Embryonic facial prominence (tissue), 1 donor: ENCODE measurements at regions not wholly inside any gene's neighbourhood (a gene's known extent, or its start where the extent isn't known, plus 50 kb on each side); places are given as distances from the start of the nearest gene placed in this dataset.

Source experiments
- DNase-seq: peaks from one replicate; pipeline ENCODE4 v3.0.0-alpha.2; 2016; ENCODE audit errors: extremely low spot score

DNA sequence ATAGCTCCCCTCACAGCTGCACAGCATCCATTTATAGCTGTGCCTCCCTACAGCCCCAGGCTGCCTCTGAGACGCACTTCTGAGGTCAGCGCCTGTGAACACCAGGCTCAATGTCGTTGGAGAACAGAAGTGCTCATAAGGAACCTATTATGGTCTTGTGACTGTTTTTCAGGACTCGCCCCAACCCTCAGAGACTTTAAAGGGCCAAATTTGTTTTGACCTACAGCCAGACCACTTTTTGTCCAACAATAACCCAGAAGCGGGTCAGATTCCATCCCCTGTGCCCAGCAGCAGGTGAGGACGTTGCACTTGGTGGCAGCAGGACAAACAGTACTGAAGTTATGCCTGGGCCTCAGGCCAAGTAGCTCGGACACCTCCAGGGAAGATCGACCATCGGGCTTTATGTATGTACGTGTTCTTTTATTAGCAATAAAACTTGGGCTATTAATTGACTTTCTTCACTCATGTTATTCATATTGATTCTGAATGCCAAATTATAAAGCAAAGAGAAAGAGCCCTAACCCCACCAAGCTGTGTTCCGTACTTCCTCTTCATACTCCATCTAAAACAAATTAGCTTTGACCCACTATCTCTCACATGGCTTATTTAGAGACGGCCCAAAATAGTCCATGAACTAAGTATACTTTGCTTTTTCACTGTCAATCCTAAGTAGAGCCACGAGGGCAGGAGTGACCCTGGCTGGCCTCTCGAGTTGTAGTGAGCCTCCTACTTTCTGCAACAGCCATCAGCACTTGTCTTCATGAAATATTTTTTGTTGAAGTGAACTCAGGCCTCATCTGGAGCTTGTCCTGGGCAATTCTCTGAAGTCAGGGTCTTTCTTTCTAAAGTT is 92.3 kb upstream of the PAX6 start:
- DNase-seq: no peak

- DNase-seq: no peak
These were observed 91.6 kb upstream of the PAX6 start for GRCh38 chr11:31902706-31903105.

GRCh38 chr11:31895926-31896325 is 84.8 kb upstream of the PAX6 start:
- no peak for DNase-seq

DNA sequence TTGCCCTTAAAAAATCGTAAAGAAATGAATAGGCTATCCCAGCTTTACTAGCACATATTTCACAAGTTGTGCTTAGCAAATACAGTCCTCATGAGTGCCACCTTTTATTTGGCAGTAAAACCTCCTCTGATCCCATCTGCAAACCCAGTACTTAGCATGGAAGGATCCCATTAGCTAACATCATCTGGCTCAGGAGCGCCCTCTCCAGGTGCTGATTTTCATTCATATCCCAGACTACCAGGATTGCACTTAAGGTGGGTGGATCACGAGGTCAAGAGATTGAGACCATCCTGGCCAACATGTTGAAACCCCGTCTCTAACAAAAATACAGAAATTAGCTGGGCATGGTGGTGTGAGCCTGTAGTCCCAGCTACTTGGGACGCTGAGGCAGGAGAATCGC is 76.1 kb upstream of the PAX6 start:
- DNase-seq: no peak

DNA sequence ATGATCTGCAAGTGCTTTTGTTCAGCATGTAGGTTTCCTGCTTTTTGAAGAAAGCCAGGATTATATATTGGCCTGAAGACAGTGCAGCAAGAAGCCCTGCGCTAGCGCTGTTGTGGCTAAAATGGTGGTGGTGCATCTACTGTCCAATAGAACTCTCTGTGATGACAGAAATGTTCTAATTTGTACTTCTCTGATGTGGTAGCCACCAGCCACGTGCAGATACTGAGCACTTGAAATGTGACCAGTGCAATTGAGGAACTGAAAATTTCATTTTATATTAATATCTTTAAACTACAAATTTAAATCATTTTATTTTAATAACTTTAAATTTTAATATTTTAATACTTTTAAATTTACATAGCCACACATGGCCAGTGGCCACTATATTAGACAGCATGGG is 73.0 kb upstream of the PAX6 start:
- DNase-seq: no peak

- DNase-seq: no peak
These were observed 72.3 kb upstream of the PAX6 start for GRCh38 chr11:31883435-31883834.

GRCh38 chr11:31882951-31883392 is 71.8 kb upstream of the PAX6 start:
- no peak for DNase-seq

GRCh38 chr11:31881825-31882224 is 70.7 kb upstream of the PAX6 start:
- DNase-seq: no peak

DNA sequence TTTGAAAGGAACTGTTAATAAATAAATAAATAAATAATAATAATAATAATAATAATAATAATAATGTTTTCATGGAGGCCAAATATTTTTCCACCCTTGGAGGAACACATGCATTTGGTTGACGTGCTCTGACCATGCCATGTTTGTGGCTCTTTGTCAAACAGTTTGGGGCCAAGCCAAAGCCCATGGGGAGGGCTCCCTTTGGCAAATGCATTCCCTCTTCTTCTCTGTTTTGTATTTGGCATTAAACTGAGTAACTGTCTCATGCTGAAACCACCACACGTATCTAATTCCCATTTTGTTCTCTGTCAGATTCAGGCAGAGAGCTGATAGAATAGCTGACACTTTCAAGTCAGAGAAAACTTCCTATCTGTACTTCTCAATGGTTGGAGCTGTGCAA is 68.6 kb upstream of the PAX6 start:
- DNase-seq: no peak

GRCh38 chr11:31877863-31878262 is 66.7 kb upstream of the PAX6 start:
- DNase-seq: no peak

GRCh38 chr11:31877083-31877482 is 66.0 kb upstream of the PAX6 start:
- DNase-seq: no peak

- DNase-seq: no peak
These were observed 64.9 kb upstream of the PAX6 start for GRCh38 chr11:31875866-31876560.

GRCh38 chr11:31874631-31875191 is 63.6 kb upstream of the PAX6 start:
- DNase-seq: no peak

DNA sequence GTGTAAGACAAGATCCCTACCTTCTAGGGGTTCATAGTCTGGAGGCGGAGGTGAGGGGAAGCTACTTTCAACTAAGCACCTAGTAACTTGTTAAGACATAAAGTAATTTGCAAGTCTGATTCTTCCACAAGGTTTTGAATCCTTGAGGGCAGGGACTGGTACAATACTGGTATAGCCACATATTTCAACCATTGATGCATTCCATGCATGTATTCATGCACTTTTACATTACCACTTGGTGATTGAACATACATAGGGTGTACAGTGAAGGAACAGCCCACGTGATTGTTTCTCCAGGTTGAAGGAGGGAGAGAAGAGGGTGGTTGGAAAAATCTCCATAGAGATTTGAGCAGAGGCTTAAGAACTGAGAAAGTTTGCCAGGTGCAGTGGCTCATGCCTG is 62.0 kb upstream of the PAX6 start:
- no peak for DNase-seq

DNA sequence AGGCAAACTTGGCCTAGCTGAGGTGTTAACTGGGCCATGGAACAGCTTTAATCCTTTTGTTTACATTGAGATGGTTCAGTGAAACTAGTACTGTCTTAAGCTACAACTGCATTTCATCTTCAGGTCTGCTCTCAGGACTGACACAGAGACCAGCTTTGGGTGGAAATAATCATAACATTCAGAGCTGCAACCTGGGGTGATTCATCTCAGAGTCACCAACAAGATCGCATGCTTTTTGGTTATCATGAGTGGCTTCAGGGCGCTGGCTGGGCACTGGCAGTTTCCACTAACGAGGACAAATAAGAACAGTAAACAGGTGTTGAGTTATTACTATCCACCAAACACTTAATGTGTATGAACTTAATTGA is 60.9 kb upstream of the PAX6 start:
- no peak for DNase-seq

DNA sequence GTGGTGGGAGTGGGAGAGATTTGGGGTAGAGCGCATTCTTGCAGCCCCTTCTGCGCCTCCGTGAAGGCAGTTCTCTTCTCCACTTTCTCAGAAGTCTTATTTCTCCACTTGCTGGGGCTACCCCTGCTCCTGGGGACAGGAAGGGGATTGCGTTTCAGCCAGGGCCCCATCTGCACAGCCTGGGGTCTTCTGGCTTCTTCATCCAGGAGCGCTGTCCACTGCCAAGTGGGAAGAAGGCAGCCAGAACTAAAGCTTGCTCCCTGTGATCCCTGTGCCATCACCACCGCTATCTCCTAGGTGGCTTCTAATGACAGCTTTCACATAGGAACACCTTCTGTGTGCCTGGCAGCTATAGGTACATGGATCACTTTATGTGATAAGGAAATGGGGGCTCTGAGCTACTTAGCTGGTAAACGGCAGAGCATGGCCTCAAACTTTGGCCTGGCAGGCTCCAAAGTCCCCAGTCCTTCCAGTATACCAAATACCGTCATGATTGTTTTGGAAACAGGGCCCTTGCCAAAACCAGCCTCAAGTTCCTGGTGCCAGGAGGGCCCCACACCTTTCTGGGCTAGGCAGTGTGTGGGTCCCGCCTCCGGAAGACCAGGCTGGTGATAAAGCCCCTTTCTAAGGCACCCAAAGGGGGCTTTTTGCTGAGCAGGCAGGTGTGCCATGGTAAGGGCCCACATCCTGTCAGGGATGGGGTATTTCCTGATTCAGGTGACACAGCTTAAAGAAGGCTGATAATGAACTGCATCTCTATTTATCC is 60.4 kb upstream of the PAX6 start:
- no peak for DNase-seq

DNA sequence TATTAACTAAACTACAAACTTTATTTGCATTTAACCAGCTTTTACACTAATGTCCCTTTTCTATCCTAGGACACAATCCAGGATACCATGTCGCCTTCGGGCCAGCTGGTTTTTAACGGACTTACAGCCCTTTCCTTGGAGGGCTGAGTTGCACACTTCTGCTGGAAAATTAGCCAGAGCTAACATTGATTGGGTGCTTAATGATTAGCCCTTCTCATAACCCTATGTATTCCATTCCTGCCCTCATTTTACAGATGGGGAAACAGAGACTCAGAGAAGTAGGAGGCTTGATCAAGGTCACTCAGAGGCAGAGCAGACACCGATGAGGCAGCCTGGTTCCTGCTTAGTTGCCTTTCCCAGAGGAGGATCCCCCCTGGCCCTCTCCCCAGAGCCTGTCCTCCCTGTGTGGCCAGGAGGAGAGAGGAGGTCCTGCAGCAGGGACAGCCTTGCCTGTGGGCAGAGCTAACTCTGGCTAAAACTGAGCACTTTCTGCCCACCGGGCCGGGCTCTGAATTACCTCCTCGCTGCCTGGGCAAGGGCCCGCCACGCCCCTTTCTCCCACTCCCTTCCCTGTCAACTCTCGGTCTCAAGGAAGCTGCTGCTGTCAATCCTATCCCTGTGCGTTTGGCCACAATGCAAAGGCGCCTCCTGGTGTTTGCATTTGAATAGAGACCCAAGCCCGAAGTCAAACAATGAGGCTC is 59.6 kb upstream of the PAX6 start:
- DNase-seq: peak; percentile 13

DNA sequence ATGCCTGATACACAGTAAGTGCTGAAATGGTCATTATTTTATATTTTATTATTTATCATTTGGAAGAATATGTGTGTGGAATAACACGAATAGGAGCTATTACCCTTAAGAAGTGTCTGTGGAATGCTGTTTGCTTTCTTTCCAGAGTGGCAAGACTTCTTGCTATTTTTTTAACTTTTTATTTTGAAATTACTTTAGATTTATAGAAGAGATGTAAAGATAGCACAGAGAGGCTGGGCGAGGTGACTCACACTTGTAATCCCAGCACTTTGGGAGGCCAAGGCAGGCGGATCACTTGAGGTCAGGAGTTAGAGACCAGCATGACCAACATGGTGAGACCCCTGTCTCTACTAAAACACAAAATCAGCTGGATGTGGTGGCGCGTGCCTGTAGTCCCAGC is 58.9 kb upstream of the PAX6 start:
- no peak for DNase-seq

GRCh38 chr11:31865606-31866300 is 54.6 kb upstream of the PAX6 start:
- no peak for DNase-seq

GRCh38 chr11:31863170-31863832 is 52.2 kb upstream of the PAX6 start:
- DNase-seq: no peak
